Vagina (tissue), 2 donors: ENCODE measurements at regions not wholly inside any gene's neighbourhood (a gene's known extent, or its start where the extent isn't known, plus 50 kb on each side); places are given as distances from the start of the nearest gene placed in this dataset.
"Not testable (repeated sequence)": the region's sequence is repeated elsewhere in the genome, so short reads cannot be mapped to it uniquely, and the experiment has no call there.

Experiments used
- DNase-seq, 2 donors: peaks; one replicate each; pipeline ENCODE4 v3.0.0-alpha.2; 2017; ENCODE audit errors: extremely low spot score in 2 of 2
- H3K27ac ChIP-seq: fragments of 200-600 bp; sonication (generic); one replicate; pipeline ENCODE4 v1.5.1; 2019
- H3K27me3 ChIP-seq: fragments of 200-600 bp; sonication (generic); one replicate; pipeline ENCODE4 v1.5.1; 2019
- H3K36me3 ChIP-seq, 2 donors: fragments of 200-600 bp; sonication (generic); one replicate each; pipeline ENCODE4 v1.5.1; 2017 to 2019
- H3K4me1 ChIP-seq: fragments of 200-600 bp; sonication (generic); one replicate; pipeline ENCODE4 v1.5.1; 2019
- H3K4me3 ChIP-seq, 2 donors: fragments of 200-600 bp; sonication (generic); 1 replicate in 1 of 2; 2 replicates in 1 of 2; pipeline ENCODE4 v1.5.1; 2016 to 2019
- H3K9me3 ChIP-seq: fragments of 200-600 bp; sonication (generic); one replicate; pipeline ENCODE4 v1.5.1; 2019
- CTCF ChIP-seq, 3 experiments: fragments of 450-650 bp in 2 of 3; fragments of 200-600 bp in 1 of 3; sonication (generic) in 1 of 3; IDR thresholded peaks; one replicate each; pipeline ENCODE4 v1.5.1; 2017 to 2019; ENCODE audit warnings: antibody characterized with exemption in 3 of 3, mild to moderate bottlenecking in 2 of 3, moderate library complexity in 2 of 3
- POLR2A ChIP-seq, 2 donors: fragments of 450-650 bp; IDR thresholded peaks; one replicate each; pipeline ENCODE4 v1.6.1; 2017; ENCODE audit warnings: antibody characterized with exemption in 2 of 2, mild to moderate bottlenecking in 2 of 2, moderate library complexity in 2 of 2
- POLR2AphosphoS5 ChIP-seq, 2 donors: sonication (generic); formaldehyde crosslinking; IDR thresholded peaks; one replicate each; pipeline ENCODE4 v1.9.0; 2017; ENCODE audit warnings: antibody characterized with exemption in 2 of 2, mild to moderate bottlenecking in 2 of 2, low read depth in 1 of 2; ENCODE audit not compliant: insufficient read depth in 1 of 2
- intact Hi-C: fragments of 100-400 bp; cut with DNase I; formaldehyde crosslinking; loops from one replicate; pipeline ENCODE4 v1.15.1; 2023

GRCh38 chr10:130353928-130354572 is 217.9 kb downstream of the GLRX3 start:
- DNase-seq, result no peak
- Histone ChIP-seq H3K27me3 (no peaks in the 10 kb centered on the region), H3K4me3 (no peak overlapping the region), H3K9me3 (no peaks in the 10 kb centered on the region), H3K4me1 (no peaks in the 10 kb centered on the region), H3K36me3 (no peaks in the 10 kb centered on the region), H3K27ac (no peak overlapping the region)
- no peak for TF ChIP-seq CTCF (IDR thresholded peaks at IDR 0.05)
- no peak for TF ChIP-seq POLR2AphosphoS5 (IDR thresholded peaks at IDR 0.05; ENCODE audit: insufficient read depth in 1 of 2, low read depth in 1 of 2)
- TF ChIP-seq POLR2A (IDR thresholded peaks at IDR 0.05), result no peak
- intact Hi-C loops, result no loop called here

- Histone ChIP-seq H3K27ac (no peak overlapping the region), H3K4me3 (no peak overlapping the region), H3K36me3 (no peaks in the 10 kb centered on the region), H3K9me3 (no peaks in the 10 kb centered on the region), H3K4me1 (no peaks in the 10 kb centered on the region), H3K27me3 (no peaks in the 10 kb centered on the region)
- intact Hi-C loops, result no loop called here
- no peak for DNase-seq
- TF ChIP-seq CTCF (IDR thresholded peaks at IDR 0.05) (no peak), POLR2AphosphoS5 (IDR thresholded peaks at IDR 0.05; ENCODE audit: insufficient read depth in 1 of 2, low read depth in 1 of 2) (no peak), POLR2A (IDR thresholded peaks at IDR 0.05) (no peak)
These were observed 218.4 kb downstream of the GLRX3 start for GRCh38 chr10:130354573-130354954.

GRCh38 chr10:130354976-130355795 is 219.0 kb downstream of the GLRX3 start:
- Histone ChIP-seq H3K4me3 (no peak overlapping the region), H3K27ac (no peak overlapping the region), H3K27me3 (no peaks in the 10 kb centered on the region), H3K4me1 (no peaks in the 10 kb centered on the region), H3K36me3 (no peaks in the 10 kb centered on the region), H3K9me3 (no peaks in the 10 kb centered on the region)
- TF ChIP-seq CTCF (IDR thresholded peaks at IDR 0.05) (no peak), POLR2A (IDR thresholded peaks at IDR 0.05) (no peak), POLR2AphosphoS5 (IDR thresholded peaks at IDR 0.05; ENCODE audit: insufficient read depth in 1 of 2, low read depth in 1 of 2) (no peak)
- DNase-seq, result no peak
- intact Hi-C loops, result no loop called here

- DNase-seq, intact Hi-C loops, H3K27ac ChIP-seq, H3K27me3 ChIP-seq, H3K4me3 ChIP-seq, H3K36me3 ChIP-seq, H3K4me1 ChIP-seq, H3K9me3 ChIP-seq: not testable (repeated sequence)
These were observed 220.2 kb downstream of the GLRX3 start for GRCh38 chr10:130356429-130356828.

GRCh38 chr10:130357226-130357625 is 221.0 kb downstream of the GLRX3 start:
- H3K4me3 ChIP-seq, result no peak overlapping the region
- H3K27me3 ChIP-seq, result no peaks in the 10 kb centered on the region
- H3K9me3 ChIP-seq, result no peaks in the 10 kb centered on the region
- no peaks in the 10 kb centered on the region for H3K4me1 ChIP-seq
- H3K36me3 ChIP-seq, result no peaks in the 10 kb centered on the region
- DNase-seq, result no peak
- intact Hi-C loops, result no loop called here
- no peak for TF ChIP-seq POLR2AphosphoS5 (IDR thresholded peaks at IDR 0.05; ENCODE audit: insufficient read depth in 1 of 2, low read depth in 1 of 2)
- TF ChIP-seq CTCF (IDR thresholded peaks at IDR 0.05), result no peak
- TF ChIP-seq POLR2A (IDR thresholded peaks at IDR 0.05), result no peak
- no peak overlapping the region for H3K27ac ChIP-seq
